Tibial artery (tissue), 4 donors: ENCODE measurements at regions not wholly inside any gene's neighbourhood (a gene's known extent, or its start where the extent isn't known, plus 50 kb on each side); places are given as distances from the start of the nearest gene placed in this dataset.

ENCODE experiments used
- DNase-seq, 2 donors: peaks; one replicate each; pipeline ENCODE4 v3.0.0-alpha.2; 2019
- H3K27ac ChIP-seq, 2 donors: fragments of 200-600 bp; sonication (generic) in 1 of 2; 1 replicate in 1 of 2; 2 replicates in 1 of 2; pipeline ENCODE4 v1.5.1; 2018 to 2019; ENCODE audit warnings: mild to moderate bottlenecking in 1 of 2
- H3K27me3 ChIP-seq, 2 donors: fragments of 200-600 bp; sonication (generic) in 1 of 2; one replicate each; pipeline versions ENCODE4 v1.5.1 to v1.6.0; 2016 to 2019
- H3K36me3 ChIP-seq, 3 donors: fragments of 200-600 bp; sonication (generic) in 2 of 3; one replicate each; pipeline ENCODE4 v1.5.1; 2016 to 2019; ENCODE audit warnings: mild to moderate bottlenecking in 2 of 3
- H3K4me1 ChIP-seq, 4 donors: fragments of 200-600 bp; sonication (generic) in 2 of 4; 1 replicate in 3 of 4; 2 replicates in 1 of 4; pipeline ENCODE4 v1.5.1; 2016 to 2019
- H3K4me3 ChIP-seq, 2 donors: fragments of 200-600 bp; sonication (generic) in 1 of 2; 1 replicate in 1 of 2; 2 replicates in 1 of 2; pipeline ENCODE4 v1.5.1; 2018 to 2019; ENCODE audit warnings: mild to moderate bottlenecking in 2 of 2
- H3K9me3 ChIP-seq, 3 donors: fragments of 200-600 bp; sonication (generic) in 1 of 3; one replicate each; pipeline ENCODE4 v1.5.1; 2016 to 2019
- CTCF ChIP-seq, 2 experiments: fragments of 200-600 bp in 1 of 2; fragments of 450-650 bp in 1 of 2; IDR thresholded peaks; one replicate each; pipeline ENCODE4 v1.5.1; 2017 to 2019; ENCODE audit warnings: antibody characterized with exemption in 2 of 2, mild to moderate bottlenecking in 1 of 2, moderate library complexity in 1 of 2
- intact Hi-C: fragments of 100-400 bp; cut with DNase I; formaldehyde crosslinking; loops from one replicate; pipeline ENCODE4 v1.15.0; 2023; ENCODE audit warnings: low total_unique reads

- Histone ChIP-seq H3K27me3 (no peaks in the 10 kb centered on the region), H3K4me3 (no peak overlapping the region), H3K4me1 (no peaks in the 10 kb centered on the region), H3K36me3 (no peaks in the 10 kb centered on the region), H3K27ac (no peak overlapping the region), H3K9me3 (no peaks in the 10 kb centered on the region)
- TF ChIP-seq CTCF (IDR thresholded peaks at IDR 0.05): no peak
- DNase-seq: no peak
- intact Hi-C loops: no loop called here
Observed at GRCh38 chr13:60700994-60701393, 304.0 kb downstream of the TDRD3 start.

- no peaks in the 10 kb centered on the region for H3K36me3 ChIP-seq
- no peak overlapping the region for H3K4me3 ChIP-seq
- TF ChIP-seq CTCF (IDR thresholded peaks at IDR 0.05): no peak
- no peaks in the 10 kb centered on the region for H3K4me1 ChIP-seq
- intact Hi-C loops: no loop called here
- no peak for DNase-seq
- H3K27ac ChIP-seq: no peak overlapping the region
- no peaks in the 10 kb centered on the region for H3K9me3 ChIP-seq
- H3K27me3 ChIP-seq: no peaks in the 10 kb centered on the region
Observed at GRCh38 chr13:60699636-60700035, 302.6 kb downstream of the TDRD3 start.

DNA sequence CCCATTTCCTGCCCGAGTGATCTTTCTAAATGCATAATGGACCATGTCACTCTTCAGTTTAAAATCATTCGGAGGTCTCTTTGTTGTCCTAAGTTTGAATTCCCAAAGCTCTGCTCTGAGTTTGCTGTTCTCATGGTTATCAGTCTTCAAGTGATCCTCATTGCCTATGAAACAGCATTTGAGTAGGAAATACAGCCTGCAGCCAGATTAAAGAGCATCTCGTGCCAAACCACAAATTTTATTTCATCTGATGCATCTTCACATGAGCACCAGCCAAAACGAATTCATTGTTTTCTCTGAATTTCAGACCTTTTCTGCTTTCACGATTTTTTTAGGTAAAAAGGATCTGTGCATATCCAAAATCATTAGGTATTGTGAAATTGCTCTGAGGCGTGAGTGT lies 299.6 kb downstream of the TDRD3 start:
- DNase-seq: no peak
- H3K27me3 ChIP-seq: no peaks in the 10 kb centered on the region
- H3K4me1 ChIP-seq: no peaks in the 10 kb centered on the region
- no peak overlapping the region for H3K4me3 ChIP-seq
- no peaks in the 10 kb centered on the region for H3K36me3 ChIP-seq
- no peaks in the 10 kb centered on the region for H3K9me3 ChIP-seq
- no peak overlapping the region for H3K27ac ChIP-seq
- intact Hi-C loops: no loop called here
- no peak for TF ChIP-seq CTCF (IDR thresholded peaks at IDR 0.05)

DNA sequence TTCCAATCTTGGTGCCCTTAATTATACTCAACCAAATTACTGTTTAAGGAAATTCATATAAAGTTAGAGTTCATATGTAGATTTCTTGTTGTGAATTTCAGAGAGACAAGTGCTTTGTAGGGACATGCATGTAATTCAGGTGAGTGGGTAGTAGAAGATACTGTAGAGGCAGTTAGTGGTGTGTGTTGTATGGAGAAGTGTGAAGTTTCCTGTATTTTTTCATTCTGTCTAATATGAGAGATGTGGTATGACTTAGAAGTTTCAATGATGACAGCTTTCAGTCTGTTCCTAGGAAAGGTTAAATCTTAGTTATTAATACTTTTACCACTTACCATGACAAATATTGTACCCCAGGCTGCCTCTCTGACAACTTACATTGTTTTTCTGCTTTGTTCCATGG lies 294.2 kb downstream of the TDRD3 start:
- H3K27ac ChIP-seq: no peak overlapping the region
- H3K4me1 ChIP-seq: no peaks in the 10 kb centered on the region
- H3K4me3 ChIP-seq: no peak overlapping the region
- no peak for TF ChIP-seq CTCF (IDR thresholded peaks at IDR 0.05)
- no peak for DNase-seq
- no peaks in the 10 kb centered on the region for H3K27me3 ChIP-seq
- H3K9me3 ChIP-seq: no peaks in the 10 kb centered on the region
- no peaks in the 10 kb centered on the region for H3K36me3 ChIP-seq
- intact Hi-C loops: no loop called here

GRCh38 chr13:60690604-60691003 lies 293.6 kb downstream of the TDRD3 start:
- no peaks in the 10 kb centered on the region for H3K36me3 ChIP-seq
- H3K4me3 ChIP-seq: no peak overlapping the region
- H3K27ac ChIP-seq: no peak overlapping the region
- no peaks in the 10 kb centered on the region for H3K27me3 ChIP-seq
- no peaks in the 10 kb centered on the region for H3K4me1 ChIP-seq
- DNase-seq: no peak
- H3K9me3 ChIP-seq: no peaks in the 10 kb centered on the region
- intact Hi-C loops: no loop called here
- TF ChIP-seq CTCF (IDR thresholded peaks at IDR 0.05): no peak

DNA sequence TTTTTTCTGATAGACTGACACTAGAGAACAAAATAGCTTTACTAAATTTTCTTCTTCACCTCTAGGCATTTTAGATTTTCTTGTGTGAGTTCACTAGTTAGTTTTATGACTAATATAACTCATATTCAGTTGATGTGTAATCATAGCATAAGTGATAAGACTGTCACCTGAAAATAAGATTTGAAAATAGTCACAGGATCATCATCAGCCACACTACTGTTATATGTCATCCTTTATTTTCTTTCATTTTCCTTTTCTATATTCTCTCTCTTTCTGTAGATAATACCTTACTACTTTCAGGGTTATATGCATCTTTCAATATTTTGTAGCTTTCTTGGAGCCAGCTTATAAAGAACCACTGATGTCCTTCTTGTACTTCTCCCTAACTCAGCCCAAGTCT lies 292.6 kb downstream of the TDRD3 start:
- TF ChIP-seq CTCF (IDR thresholded peaks at IDR 0.05): no peak
- H3K4me1 ChIP-seq: no peaks in the 10 kb centered on the region
- intact Hi-C loops: no loop called here

More for the DNA sequence above, 292.6 kb downstream of the TDRD3 start:
- Histone ChIP-seq H3K27ac (no peak overlapping the region), H3K36me3 (no peaks in the 10 kb centered on the region), H3K27me3 (no peaks in the 10 kb centered on the region), H3K9me3 (no peaks in the 10 kb centered on the region), H3K4me3 (no peak overlapping the region)
- no peak for DNase-seq
